ENCODE measurements at regions not wholly inside any gene's neighbourhood (a gene's known extent, or its start where the extent isn't known, plus 50 kb on each side); places are given as distances from the start of the nearest gene placed in this dataset.

- Histone ChIP-seq H3K27me3 (no peaks in the 10 kb centered on the region), H3K36me3 (no peaks in the 10 kb centered on the region), H3K79me2 (ENCODE audit: low read depth) (no peaks in the 10 kb centered on the region), H4K20me1 (ENCODE audit: low read depth) (no peaks in the 10 kb centered on the region), H3F3A (ENCODE audit: low read depth) (no peaks in the 10 kb centered on the region), H3K4me1 (peaks cover 18% of the 10 kb centered on the region), H3K27ac (no peak overlapping the region), H3K9me3 (ENCODE audit: low read depth) (no peaks in the 10 kb centered on the region), H3K4me3 (no peak overlapping the region), H2AFZ (replicated peaks) (no peak overlapping the region), H3K4me2 (no peak overlapping the region), H3K9ac (no peak overlapping the region)
- Mint-ChIP-seq H3K27me3 (ENCODE audit: insufficient read depth, low read depth) (peaks cover 6% of the 10 kb centered on the region), H3K4me3 (no peak overlapping the region), H3K4me1 (peaks cover 30% of the 10 kb centered on the region), H3K36me3 (no peaks in the 10 kb centered on the region), H3K9me3 (peaks cover 6% of the 10 kb centered on the region), H3K27ac (no peak overlapping the region)
- TF ChIP-seq EZH2phosphoT487 (IDR thresholded peaks at IDR 0.05) (no peak), EZH2 (IDR thresholded peaks at IDR 0.05) (no peak)
- TF ChIP-seq, protein P1, sequence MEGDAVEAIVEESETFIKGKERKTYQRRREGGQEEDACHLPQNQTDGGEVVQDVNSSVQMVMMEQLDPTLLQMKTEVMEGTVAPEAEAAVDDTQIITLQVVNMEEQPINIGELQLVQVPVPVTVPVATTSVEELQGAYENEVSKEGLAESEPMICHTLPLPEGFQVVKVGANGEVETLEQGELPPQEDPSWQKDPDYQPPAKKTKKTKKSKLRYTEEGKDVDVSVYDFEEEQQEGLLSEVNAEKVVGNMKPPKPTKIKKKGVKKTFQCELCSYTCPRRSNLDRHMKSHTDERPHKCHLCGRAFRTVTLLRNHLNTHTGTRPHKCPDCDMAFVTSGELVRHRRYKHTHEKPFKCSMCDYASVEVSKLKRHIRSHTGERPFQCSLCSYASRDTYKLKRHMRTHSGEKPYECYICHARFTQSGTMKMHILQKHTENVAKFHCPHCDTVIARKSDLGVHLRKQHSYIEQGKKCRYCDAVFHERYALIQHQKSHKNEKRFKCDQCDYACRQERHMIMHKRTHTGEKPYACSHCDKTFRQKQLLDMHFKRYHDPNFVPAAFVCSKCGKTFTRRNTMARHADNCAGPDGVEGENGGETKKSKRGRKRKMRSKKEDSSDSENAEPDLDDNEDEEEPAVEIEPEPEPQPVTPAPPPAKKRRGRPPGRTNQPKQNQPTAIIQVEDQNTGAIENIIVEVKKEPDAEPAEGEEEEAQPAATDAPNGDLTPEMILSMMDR (IDR thresholded peaks at IDR 0.05): no peak
- no peak for DNase-seq (ENCODE audit: low spot score)
These were observed 140.0 kb upstream of the POU3F1 start for GRCh38 chr1:38186566-38186965.

- Mint-ChIP-seq H3K4me3 (no peak overlapping the region), H3K4me1 (peaks cover 23% of the 10 kb centered on the region), H3K27ac (no peak overlapping the region), H3K36me3 (no peaks in the 10 kb centered on the region), H3K9me3 (peaks cover 9% of the 10 kb centered on the region), H3K27me3 (ENCODE audit: insufficient read depth, low read depth) (peaks cover 6% of the 10 kb centered on the region)
- H3K36me3 ChIP-seq: no peaks in the 10 kb centered on the region
- H3K79me2 ChIP-seq (ENCODE audit: low read depth): no peaks in the 10 kb centered on the region
- no peak for DNase-seq (ENCODE audit: low spot score)
- no peak overlapping the region for H3K4me2 ChIP-seq
- peaks cover 13% of the 10 kb centered on the region for H3K4me1 ChIP-seq
- no peak overlapping the region for H3K27ac ChIP-seq
- H4K20me1 ChIP-seq (ENCODE audit: low read depth): no peaks in the 10 kb centered on the region
- H3F3A ChIP-seq (ENCODE audit: low read depth): no peaks in the 10 kb centered on the region
- no peaks in the 10 kb centered on the region for H3K27me3 ChIP-seq
- TF ChIP-seq EZH2 (IDR thresholded peaks at IDR 0.05) (no peak), EZH2phosphoT487 (IDR thresholded peaks at IDR 0.05) (no peak)
- TF ChIP-seq, protein P1 (IDR thresholded peaks at IDR 0.05): no peak
- no peak overlapping the region for H3K9ac ChIP-seq
- H3K4me3 ChIP-seq: no peak overlapping the region
- H2AFZ ChIP-seq (replicated peaks): no peak overlapping the region
- no peaks in the 10 kb centered on the region for H3K9me3 ChIP-seq (ENCODE audit: low read depth)
These were observed 139.3 kb upstream of the POU3F1 start for GRCh38 chr1:38185913-38186312.

DNA sequence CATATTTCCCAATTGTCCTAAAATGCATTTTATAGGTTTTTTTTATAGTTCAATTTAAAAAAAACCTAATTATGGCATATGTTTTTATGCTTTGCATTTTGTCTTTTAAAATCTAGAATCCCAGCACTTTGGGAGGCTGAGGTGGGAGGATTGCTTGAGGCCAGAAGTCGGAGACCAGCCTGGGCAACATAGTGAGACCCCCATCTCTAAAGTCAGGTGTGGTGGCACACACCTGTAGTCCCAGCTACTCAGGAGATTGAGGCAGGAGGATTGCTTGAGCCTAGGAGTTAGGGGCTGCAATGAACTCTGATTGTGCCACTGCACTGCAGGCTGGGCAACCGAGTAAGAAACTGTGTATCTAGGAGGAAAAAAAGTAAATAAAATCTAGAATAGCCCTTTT lies 137.2 kb upstream of the POU3F1 start:
- DNase-seq (ENCODE audit: low spot score): no peak
- Histone ChIP-seq H3K36me3 (no peaks in the 10 kb centered on the region), H3K4me2 (peak overlapping the region; percentile 49), H3K27me3 (no peaks in the 10 kb centered on the region), H3K9me3 (ENCODE audit: low read depth) (no peaks in the 10 kb centered on the region), H3K4me1 (peaks cover 13% of the 10 kb centered on the region), H3K4me3 (no peak overlapping the region), H4K20me1 (ENCODE audit: low read depth) (no peaks in the 10 kb centered on the region), H3K27ac (no peak overlapping the region), H3K9ac (no peak overlapping the region), H2AFZ (replicated peaks) (no peak overlapping the region), H3K79me2 (ENCODE audit: low read depth) (no peaks in the 10 kb centered on the region), H3F3A (ENCODE audit: low read depth) (no peaks in the 10 kb centered on the region)
- peaks cover 18% of the 10 kb centered on the region for H3K4me1 Mint-ChIP-seq
- no peak overlapping the region for H3K4me3 Mint-ChIP-seq
- no peak overlapping the region for H3K27ac Mint-ChIP-seq
- TF ChIP-seq, protein P1 (IDR thresholded peaks at IDR 0.05): no peak
- TF ChIP-seq EZH2phosphoT487 (IDR thresholded peaks at IDR 0.05) (no peak), EZH2 (IDR thresholded peaks at IDR 0.05) (no peak)
- no peaks in the 10 kb centered on the region for H3K27me3 Mint-ChIP-seq (ENCODE audit: insufficient read depth, low read depth)
- peaks cover 14% of the 10 kb centered on the region for H3K9me3 Mint-ChIP-seq
- H3K36me3 Mint-ChIP-seq: no peaks in the 10 kb centered on the region
